GM04503 (cell line): ENCODE measurements at regions not wholly inside any gene's neighbourhood (a gene's known extent, or its start where the extent isn't known, plus 50 kb on each side); places are given as distances from the start of the nearest gene placed in this dataset.

Source experiments
- DNase-seq: peaks from one replicate; pipeline ENCODE4 v3.0.0-alpha.2; 2012; ENCODE audit warnings: low read depth

DNA sequence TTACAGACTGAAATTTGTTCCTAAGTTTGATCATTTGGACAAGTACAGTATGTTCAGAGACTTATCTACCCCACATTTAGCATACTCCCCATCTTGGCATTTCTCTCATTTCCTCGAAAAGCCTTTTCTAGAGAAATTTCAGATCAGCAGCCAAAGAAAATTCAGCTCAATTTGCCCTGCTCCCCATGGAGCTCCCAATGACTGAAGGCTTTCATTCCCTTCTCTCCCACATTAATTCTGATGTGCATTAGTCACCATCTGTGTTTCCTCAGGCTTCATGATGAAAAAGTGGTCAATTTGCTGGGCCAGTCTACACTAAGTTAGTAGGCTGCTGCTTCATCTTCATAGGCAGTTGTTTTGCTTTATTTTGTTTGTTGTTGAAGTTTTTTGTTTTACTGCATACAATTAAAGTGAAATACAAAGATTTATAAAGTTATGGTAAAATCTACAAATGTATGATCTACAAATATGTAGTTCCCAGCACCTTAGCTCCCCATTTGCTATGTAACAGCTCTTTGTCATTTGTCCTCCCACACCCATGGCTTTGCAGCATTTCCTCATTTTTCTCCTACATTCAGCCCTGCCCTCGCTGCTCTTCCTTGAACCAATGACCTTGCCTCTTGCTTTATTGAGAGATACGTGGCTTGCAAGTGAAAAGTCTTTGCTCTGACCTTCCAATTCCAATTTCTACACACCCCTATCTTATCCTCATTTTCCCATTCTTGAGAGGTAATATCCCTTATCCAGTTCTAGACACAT is 193.9 kb downstream of the ANAPC10 start:
- DNase-seq, result no peak

DNA sequence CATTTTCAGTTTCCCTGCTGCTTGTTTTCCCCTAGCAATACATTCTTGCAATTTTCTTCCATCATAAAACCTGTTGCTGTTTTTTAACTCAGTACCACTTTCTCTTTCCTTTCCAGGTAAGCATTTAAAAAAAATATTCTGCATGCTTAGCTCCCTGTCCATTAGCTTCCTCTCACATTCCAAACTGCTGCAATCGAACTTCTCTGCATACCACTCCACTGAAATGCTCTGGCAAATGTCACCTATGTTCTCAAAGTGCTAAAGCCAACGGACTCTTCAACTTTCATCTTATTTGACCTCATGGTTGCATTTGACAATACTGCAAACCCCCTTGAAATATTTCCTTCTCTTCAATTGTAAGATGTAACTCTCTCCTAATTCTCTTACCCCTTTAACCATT is 192.7 kb downstream of the ANAPC10 start:
- DNase-seq, result no peak

DNA sequence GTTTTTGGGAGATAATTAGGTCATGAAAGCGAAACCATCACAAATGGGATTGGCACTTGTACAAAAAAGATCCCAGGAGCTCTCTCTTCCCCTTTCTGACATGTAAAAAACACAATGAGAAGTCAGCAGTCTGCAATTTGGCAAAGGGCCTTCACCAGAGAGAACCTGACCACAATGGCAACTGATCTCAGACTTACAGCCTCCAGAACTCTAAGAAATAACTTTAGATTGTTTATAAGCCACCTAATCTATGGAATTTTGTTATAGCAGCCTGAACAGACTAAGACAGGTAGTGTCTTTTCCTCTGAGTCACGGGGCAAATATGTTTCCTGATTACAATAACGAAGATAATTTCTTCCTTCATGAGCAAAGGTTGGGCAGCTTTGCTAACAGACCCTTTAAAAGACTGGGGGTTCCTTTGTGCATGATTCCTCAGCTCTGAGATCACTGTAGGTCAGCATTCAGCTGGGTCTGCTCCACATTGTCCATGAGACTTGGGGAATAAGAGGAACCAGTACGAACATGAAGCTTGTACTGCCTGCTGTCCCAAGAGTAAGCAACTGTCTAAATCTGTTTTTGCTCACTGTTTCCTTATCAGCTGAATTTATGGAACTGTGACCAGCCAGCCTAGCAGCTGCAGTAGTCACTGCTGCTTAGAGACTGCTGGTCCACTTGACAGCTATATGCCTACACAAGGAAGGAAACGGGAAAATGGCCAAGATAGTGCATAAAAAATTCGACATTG is 191.6 kb downstream of the ANAPC10 start:
- DNase-seq, result no peak

DNA sequence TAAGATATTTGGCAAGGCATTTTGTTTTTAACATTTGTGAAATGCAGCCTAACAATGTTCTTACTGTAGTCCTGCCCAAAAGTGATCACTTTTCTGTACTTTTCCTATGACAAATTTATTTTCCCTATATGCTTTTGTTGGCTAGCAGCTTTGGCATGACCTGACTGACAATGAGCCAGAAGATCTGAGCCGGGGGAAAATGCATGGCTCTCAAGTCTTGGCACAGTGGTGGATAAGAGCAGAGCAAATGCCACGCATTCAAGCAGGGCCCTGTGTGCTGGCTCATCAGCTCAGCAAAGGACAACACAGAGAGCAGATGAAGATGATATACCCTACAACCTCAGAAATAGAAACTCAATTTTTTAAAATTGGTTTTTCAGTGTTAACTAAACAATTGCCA is 187.3 kb downstream of the ANAPC10 start:
- no peak for DNase-seq
